Hepatocyte (in vitro differentiated cells): ENCODE measurements at regions not wholly inside any gene's neighbourhood (a gene's known extent, or its start where the extent isn't known, plus 50 kb on each side); places are given as distances from the start of the nearest gene placed in this dataset.

Experiments
- EZH2 ChIP-seq: fragments of 200-600 bp; sonication (generic); IDR thresholded peaks from 2 replicates; pipeline ENCODE4 v1.6.1; 2016; ENCODE audit warnings: antibody characterized with exemption, mild to moderate bottlenecking, borderline replicate concordance
- EZH2phosphoT487 ChIP-seq: fragments of 200-600 bp; sonication (generic); IDR thresholded peaks from one replicate; pipeline ENCODE4 v1.6.1; 2018; ENCODE audit warnings: antibody characterized with exemption, mild to moderate bottlenecking, low read depth, moderate library complexity; ENCODE audit not compliant: unreplicated experiment, severe bottlenecking
- TF ChIP-seq, protein P1 (sequence below): fragments of 200-600 bp; sonication (generic); IDR thresholded peaks from 2 replicates; pipeline ENCODE4 v1.5.1; 2016; ENCODE audit warnings: antibody characterized with exemption, mild to moderate bottlenecking; ENCODE audit not compliant: poor library complexity

DNA sequence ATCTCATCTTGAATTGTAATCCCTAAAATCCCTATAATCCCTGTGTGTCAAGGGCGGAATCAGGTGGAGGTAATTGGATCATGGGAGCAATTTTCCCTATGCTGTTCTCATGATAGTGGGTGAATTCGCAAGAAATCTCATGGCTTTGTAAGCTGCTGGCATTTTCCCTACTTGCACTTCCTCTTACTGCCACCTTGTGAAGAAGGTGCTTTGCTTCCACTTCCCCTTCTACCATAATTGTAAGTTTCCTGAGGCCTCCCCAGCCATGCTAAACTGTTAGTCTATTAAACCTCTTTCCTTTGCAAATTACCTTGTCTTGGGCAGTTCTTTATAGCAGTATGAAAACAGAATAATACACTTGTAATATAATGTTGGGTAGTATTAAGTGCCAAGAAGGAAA is 1087.4 kb upstream of the SLIT2 start:
- TF ChIP-seq EZH2 (no peak), EZH2phosphoT487 (no peak)
- TF ChIP-seq, protein P1, sequence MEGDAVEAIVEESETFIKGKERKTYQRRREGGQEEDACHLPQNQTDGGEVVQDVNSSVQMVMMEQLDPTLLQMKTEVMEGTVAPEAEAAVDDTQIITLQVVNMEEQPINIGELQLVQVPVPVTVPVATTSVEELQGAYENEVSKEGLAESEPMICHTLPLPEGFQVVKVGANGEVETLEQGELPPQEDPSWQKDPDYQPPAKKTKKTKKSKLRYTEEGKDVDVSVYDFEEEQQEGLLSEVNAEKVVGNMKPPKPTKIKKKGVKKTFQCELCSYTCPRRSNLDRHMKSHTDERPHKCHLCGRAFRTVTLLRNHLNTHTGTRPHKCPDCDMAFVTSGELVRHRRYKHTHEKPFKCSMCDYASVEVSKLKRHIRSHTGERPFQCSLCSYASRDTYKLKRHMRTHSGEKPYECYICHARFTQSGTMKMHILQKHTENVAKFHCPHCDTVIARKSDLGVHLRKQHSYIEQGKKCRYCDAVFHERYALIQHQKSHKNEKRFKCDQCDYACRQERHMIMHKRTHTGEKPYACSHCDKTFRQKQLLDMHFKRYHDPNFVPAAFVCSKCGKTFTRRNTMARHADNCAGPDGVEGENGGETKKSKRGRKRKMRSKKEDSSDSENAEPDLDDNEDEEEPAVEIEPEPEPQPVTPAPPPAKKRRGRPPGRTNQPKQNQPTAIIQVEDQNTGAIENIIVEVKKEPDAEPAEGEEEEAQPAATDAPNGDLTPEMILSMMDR: no peak
